Mesothelial cell of epicardium (in vitro differentiated cells): ENCODE measurements at regions not wholly inside any gene's neighbourhood (a gene's known extent, or its start where the extent isn't known, plus 50 kb on each side); places are given as distances from the start of the nearest gene placed in this dataset.

Experiments
- DNase-seq, 2 experiments: peaks; one replicate each; pipeline ENCODE4 v3.0.0; 2021; ENCODE audit warnings: low spot score in 2 of 2; ENCODE audit not compliant: unreplicated experiment in 2 of 2
- H3K27ac Mint-ChIP-seq: 2 replicates; pipeline ENCODE4 v1.8.0; 2021; ENCODE audit warnings: mixed read lengths
- H3K27me3 Mint-ChIP-seq: 2 replicates; pipeline ENCODE4 v1.8.0; 2021; ENCODE audit warnings: low read depth, mixed read lengths
- H3K36me3 Mint-ChIP-seq: 2 replicates; pipeline ENCODE4 v1.8.0; 2021; ENCODE audit warnings: mixed read lengths
- H3K4me1 Mint-ChIP-seq: 2 replicates; pipeline ENCODE4 v1.8.0; 2021; ENCODE audit warnings: mixed read lengths
- H3K4me3 Mint-ChIP-seq: 2 replicates; pipeline ENCODE4 v1.8.0; 2021; ENCODE audit warnings: mild to moderate bottlenecking, moderate library complexity, mixed read lengths
- H3K9me3 Mint-ChIP-seq: 2 replicates; pipeline ENCODE4 v1.8.0; 2021; ENCODE audit warnings: mixed read lengths
- CTCF ChIP-seq: fragments of 200-600 bp; sonication (generic); IDR thresholded peaks from one replicate; pipeline ENCODE4 v1.5.0; 2021; ENCODE audit warnings: antibody characterized with exemption; ENCODE audit not compliant: unreplicated experiment

- peaks cover 12% of the 10 kb centered on the region for H3K4me1 Mint-ChIP-seq
- H3K27ac Mint-ChIP-seq, result no peak overlapping the region
- no peaks in the 10 kb centered on the region for H3K36me3 Mint-ChIP-seq
- no peak for DNase-seq
- no peak overlapping the region for H3K4me3 Mint-ChIP-seq
- H3K27me3 Mint-ChIP-seq, result no peaks in the 10 kb centered on the region
- no peaks in the 10 kb centered on the region for H3K9me3 Mint-ChIP-seq
- no peak for TF ChIP-seq CTCF
Measured at GRCh38 chr5:105680858-105681475, 1989.8 kb downstream of the EFNA5 start.

GRCh38 chr5:105677291-105677690, 1993.4 kb downstream of the EFNA5 start:
- Mint-ChIP-seq H3K27me3 (no peaks in the 10 kb centered on the region), H3K9me3 (peaks cover 4% of the 10 kb centered on the region), H3K36me3 (no peaks in the 10 kb centered on the region), H3K4me3 (no peak overlapping the region), H3K27ac (no peak overlapping the region), H3K4me1 (peaks cover 12% of the 10 kb centered on the region)
- DNase-seq, result no peak
- no peak for TF ChIP-seq CTCF

- peaks cover 44% of the 10 kb centered on the region for H3K9me3 Mint-ChIP-seq
- no peak overlapping the region for H3K27ac Mint-ChIP-seq
Measured at GRCh38 chr5:105670596-105670995, 2000.1 kb downstream of the EFNA5 start.

GRCh38 chr5:105663671-105664070, 2007.1 kb downstream of the EFNA5 start:
- Mint-ChIP-seq H3K9me3 (peaks cover 36% of the 10 kb centered on the region), H3K4me3 (no peak overlapping the region), H3K4me1 (no peaks in the 10 kb centered on the region), H3K27me3 (no peaks in the 10 kb centered on the region), H3K27ac (no peak overlapping the region), H3K36me3 (peaks cover 11% of the 10 kb centered on the region)
- TF ChIP-seq CTCF, result no peak
- no peak for DNase-seq

More at GRCh38 chr5:105670596-105670995, 2000.1 kb downstream of the EFNA5 start:
- H3K4me3 Mint-ChIP-seq, result no peak overlapping the region
- no peaks in the 10 kb centered on the region for H3K4me1 Mint-ChIP-seq
- H3K36me3 Mint-ChIP-seq, result peaks cover 7% of the 10 kb centered on the region
- no peak for TF ChIP-seq CTCF
- no peaks in the 10 kb centered on the region for H3K27me3 Mint-ChIP-seq
- no peak for DNase-seq

- Mint-ChIP-seq H3K36me3 (no peaks in the 10 kb centered on the region), H3K4me1 (no peaks in the 10 kb centered on the region), H3K9me3 (no peaks in the 10 kb centered on the region), H3K27ac (no peak overlapping the region), H3K27me3 (no peaks in the 10 kb centered on the region), H3K4me3 (no peak overlapping the region)
- TF ChIP-seq CTCF, result no peak
- DNase-seq, result no peak
Measured at GRCh38 chr5:105659396-105659795, 2011.3 kb downstream of the EFNA5 start.

- no peaks in the 10 kb centered on the region for H3K4me1 Mint-ChIP-seq
- H3K36me3 Mint-ChIP-seq, result peaks cover 6% of the 10 kb centered on the region
- no peak for DNase-seq
- no peak overlapping the region for H3K27ac Mint-ChIP-seq
- H3K27me3 Mint-ChIP-seq, result no peaks in the 10 kb centered on the region
- TF ChIP-seq CTCF, result no peak
- no peak overlapping the region for H3K4me3 Mint-ChIP-seq
- peaks cover 28% of the 10 kb centered on the region for H3K9me3 Mint-ChIP-seq
Measured at GRCh38 chr5:105640328-105640727, 2030.4 kb downstream of the EFNA5 start.
